GM19328 (cell line): ENCODE measurements at regions not wholly inside any gene's neighbourhood (a gene's known extent, or its start where the extent isn't known, plus 50 kb on each side); places are given as distances from the start of the nearest gene placed in this dataset.
"Not testable (repeated sequence)": the region's sequence is repeated elsewhere in the genome, so short reads cannot be mapped to it uniquely, and the experiment has no call there.

Experiments
- ATAC-seq: cut with Tn5 transposase; IDR thresholded peaks from one replicate; pipeline ENCODE4 v1.9.1; 2021; ENCODE audit warnings: mild to moderate bottlenecking, moderate library complexity; ENCODE audit not compliant: unreplicated experiment

GRCh38 chr16:13336907-13337881 lies 435.8 kb downstream of the SHISA9 start:
- not testable (repeated sequence) for ATAC-seq

- ATAC-seq, result no peak
Measured at GRCh38 chr16:13338044-13338443, 436.6 kb downstream of the SHISA9 start.

GRCh38 chr16:13342675-13343074 lies 441.3 kb downstream of the SHISA9 start:
- ATAC-seq, result no peak

- no peak for ATAC-seq
Measured at GRCh38 chr16:13344001-13344400, 442.6 kb downstream of the SHISA9 start.

GRCh38 chr16:13348416-13348815 lies 447.0 kb downstream of the SHISA9 start:
- ATAC-seq, result no peak

- ATAC-seq, result no peak
Measured at GRCh38 chr16:13350000-13350399, 448.6 kb downstream of the SHISA9 start.

- ATAC-seq, result no peak
Measured at GRCh38 chr16:13351181-13351580, 449.8 kb downstream of the SHISA9 start.

GRCh38 chr16:13351601-13352217 lies 450.3 kb downstream of the SHISA9 start:
- no peak for ATAC-seq

- ATAC-seq, result not testable (repeated sequence)
Measured at GRCh38 chr16:13352796-13353195, 451.4 kb downstream of the SHISA9 start.

- ATAC-seq, result not testable (repeated sequence)
Measured at GRCh38 chr16:13357842-13358241, 456.4 kb downstream of the SHISA9 start.

- ATAC-seq, result no peak
Measured at GRCh38 chr16:13359835-13360234, 458.4 kb downstream of the SHISA9 start.

- no peak for ATAC-seq
Measured at GRCh38 chr16:13372421-13372820, 471.0 kb downstream of the SHISA9 start.

- ATAC-seq, result no peak
Measured at GRCh38 chr16:13376174-13376573, 474.8 kb downstream of the SHISA9 start.

- ATAC-seq, result no peak
Measured at GRCh38 chr16:13377143-13377542, 475.7 kb downstream of the SHISA9 start.

GRCh38 chr16:13378151-13378550 lies 476.8 kb downstream of the SHISA9 start:
- ATAC-seq, result no peak

- no peak for ATAC-seq
Measured at GRCh38 chr16:13379266-13379665, 477.9 kb downstream of the SHISA9 start.

- not testable (repeated sequence) for ATAC-seq
Measured at GRCh38 chr16:13385156-13386040, 484.0 kb downstream of the SHISA9 start.

GRCh38 chr16:13390093-13390985 lies 488.9 kb downstream of the SHISA9 start:
- peak; percentile 63 for ATAC-seq

GRCh38 chr16:13390986-13391305 lies 489.5 kb downstream of the SHISA9 start:
- ATAC-seq, result no peak

GRCh38 chr16:13391337-13391736 lies 489.9 kb downstream of the SHISA9 start:
- no peak for ATAC-seq
